Natural killer cell (primary cell): ENCODE measurements at regions not wholly inside any gene's neighbourhood (a gene's known extent, or its start where the extent isn't known, plus 50 kb on each side); places are given as distances from the start of the nearest gene placed in this dataset.

ENCODE experiments used
- ATAC-seq, 3 donors: fragments of 150-1000 bp in 2 of 3; fragments of 200-7000 bp in 1 of 3; cut with Tn5 transposase; 1 replicate in 1 of 3; 2 replicates in 2 of 3; pipeline ENCODE4 v1.10.0; 2021; ENCODE audit warnings: mild to moderate bottlenecking in 2 of 3, moderate library complexity in 2 of 3
- DNase-seq, 2 donors: peaks; one replicate each; pipeline versions ENCODE4 v3.0.0 to v3.0.0-alpha.2; 2013 to 2021; ENCODE audit warnings: mixed read lengths in 1 of 2
- H3K27ac ChIP-seq: one replicate; pipeline ENCODE4 v1.5.1; 2013; ENCODE audit warnings: mild to moderate bottlenecking, low read length
- H3K27me3 ChIP-seq: one replicate; pipeline ENCODE4 v1.6.1; 2013; ENCODE audit warnings: low read length; ENCODE audit not compliant: control insufficient read depth, insufficient read depth
- H3K36me3 ChIP-seq: one replicate; pipeline ENCODE4 v1.6.1; 2013; ENCODE audit warnings: low read length; ENCODE audit not compliant: control insufficient read depth, insufficient read depth
- H3K4me1 ChIP-seq: one replicate; pipeline ENCODE4 v1.6.1; 2013; ENCODE audit warnings: low read length; ENCODE audit not compliant: control insufficient read depth, insufficient read depth
- H3K4me3 ChIP-seq: one replicate; pipeline ENCODE4 v1.5.1; 2013; ENCODE audit warnings: low read length
- H3K9me3 ChIP-seq: one replicate; pipeline ENCODE4 v1.6.1; 2013; ENCODE audit warnings: low read length; ENCODE audit not compliant: control insufficient read depth, insufficient read depth
- H3K27ac Mint-ChIP-seq, 2 donors: one replicate each; pipeline ENCODE4 v1.8.0; 2022; ENCODE audit warnings: mild to moderate bottlenecking in 2 of 2, mixed read lengths in 2 of 2, moderate library complexity in 1 of 2
- H3K27me3 Mint-ChIP-seq, 2 donors: one replicate each; pipeline ENCODE4 v1.8.0; 2022; ENCODE audit warnings: low read depth in 2 of 2, mixed read lengths in 2 of 2
- H3K36me3 Mint-ChIP-seq: one replicate; pipeline ENCODE4 v1.8.0; 2022; ENCODE audit warnings: mixed read lengths
- H3K4me1 Mint-ChIP-seq, 2 donors: one replicate each; pipeline ENCODE4 v1.8.0; 2022; ENCODE audit warnings: mixed read lengths in 2 of 2
- H3K4me3 Mint-ChIP-seq: one replicate; pipeline ENCODE4 v1.8.0; 2022; ENCODE audit warnings: mild to moderate bottlenecking, moderate library complexity, mixed read lengths
- H3K9me3 Mint-ChIP-seq, 2 donors: one replicate each; pipeline ENCODE4 v1.8.0; 2022; ENCODE audit warnings: mixed read lengths in 2 of 2
- CTCF ChIP-seq: fragments of 200-600 bp; IDR thresholded peaks from one replicate; pipeline ENCODE4 v1.8.0; 2022; ENCODE audit warnings: antibody characterized with exemption
- WGBS: methylation state at CpG from one replicate; pipeline ENCODE4 v1.1.7; 2013; ENCODE audit warnings: missing lambda C conversion rate; ENCODE audit not compliant: insufficient coverage; 5-methylcytosine and 5-hydroxymethylcytosine counted together
- intact Hi-C: fragments of 100-400 bp; cut with micrococcal nuclease; formaldehyde crosslinking; loops from one replicate; pipeline ENCODE4 v1.14.2; 2022

- Histone ChIP-seq H3K4me1 (no peaks in the 10 kb centered on the region), H3K36me3 (no peaks in the 10 kb centered on the region), H3K9me3 (no peaks in the 10 kb centered on the region), H3K27ac (no peak overlapping the region), H3K4me3 (no peak overlapping the region), H3K27me3 (no peaks in the 10 kb centered on the region)
- no peak for DNase-seq
- no peak overlapping the region for H3K27ac Mint-ChIP-seq
- H3K4me3 Mint-ChIP-seq, result no peak overlapping the region
- WGBS, result 65% methylated on average over 1 of the region's 1 CpG
- H3K4me1 Mint-ChIP-seq, result no peaks in the 10 kb centered on the region
- peaks cover 13 to 23% of the 10 kb centered on the region in 2 donors for H3K9me3 Mint-ChIP-seq
- no peak for TF ChIP-seq CTCF
- no peaks in the 10 kb centered on the region for H3K27me3 Mint-ChIP-seq
- H3K36me3 Mint-ChIP-seq, result no peaks in the 10 kb centered on the region
- no peak for ATAC-seq
- intact Hi-C loops, result no loop called here
Measured at GRCh38 chr11:22079133-22079872, 113.6 kb upstream of the ANO5 start.

DNA sequence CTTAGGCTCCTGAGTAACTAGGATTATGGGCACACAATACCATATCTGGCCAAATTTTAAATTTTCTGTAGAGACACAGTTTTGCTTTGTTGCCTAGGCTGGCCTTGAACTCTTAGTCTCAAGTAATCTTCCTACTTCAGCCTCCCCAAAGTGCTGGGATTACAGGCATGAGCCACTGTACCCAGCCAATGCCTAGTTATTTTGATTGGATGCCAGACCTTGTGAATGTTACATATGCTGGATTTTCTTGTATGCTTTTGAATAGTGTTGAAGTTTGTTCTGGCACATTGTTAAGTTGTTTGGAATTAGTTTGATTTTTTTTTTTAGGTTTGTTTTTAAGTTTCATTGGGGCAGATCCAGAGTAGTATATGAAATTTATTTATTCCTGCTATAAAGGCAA, 110.7 kb upstream of the ANO5 start:
- Histone ChIP-seq H3K9me3 (no peaks in the 10 kb centered on the region), H3K36me3 (no peaks in the 10 kb centered on the region), H3K4me3 (no peak overlapping the region), H3K27ac (no peak overlapping the region), H3K27me3 (no peaks in the 10 kb centered on the region), H3K4me1 (no peaks in the 10 kb centered on the region)
- DNase-seq (no peak), ATAC-seq (no peak)
- no peak overlapping the region for H3K27ac Mint-ChIP-seq
- H3K9me3 Mint-ChIP-seq, result peaks cover 10 to 28% of the 10 kb centered on the region in 2 donors
- no peak for TF ChIP-seq CTCF
- no peaks in the 10 kb centered on the region for H3K36me3 Mint-ChIP-seq
- H3K27me3 Mint-ChIP-seq, result no peaks in the 10 kb centered on the region
- no peak overlapping the region for H3K4me3 Mint-ChIP-seq
- intact Hi-C loops, result no loop called here
- no peaks in the 10 kb centered on the region for H3K4me1 Mint-ChIP-seq

GRCh38 chr11:22082788-22083187, 110.1 kb upstream of the ANO5 start:
- H3K9me3 ChIP-seq, result no peaks in the 10 kb centered on the region
- intact Hi-C loops, result no loop called here
- H3K27ac ChIP-seq, result no peak overlapping the region
- H3K4me1 ChIP-seq, result no peaks in the 10 kb centered on the region
- H3K4me3 ChIP-seq, result no peak overlapping the region
- Mint-ChIP-seq H3K4me1 (no peaks in the 10 kb centered on the region), H3K27me3 (no peaks in the 10 kb centered on the region), H3K4me3 (no peak overlapping the region), H3K36me3 (no peaks in the 10 kb centered on the region), H3K9me3 (peaks cover 6 to 24% of the 10 kb centered on the region in 2 donors), H3K27ac (no peak overlapping the region)
- DNase-seq, result no peak
- H3K27me3 ChIP-seq, result no peaks in the 10 kb centered on the region
- ATAC-seq, result no peak
- no peaks in the 10 kb centered on the region for H3K36me3 ChIP-seq
- TF ChIP-seq CTCF, result no peak

DNA sequence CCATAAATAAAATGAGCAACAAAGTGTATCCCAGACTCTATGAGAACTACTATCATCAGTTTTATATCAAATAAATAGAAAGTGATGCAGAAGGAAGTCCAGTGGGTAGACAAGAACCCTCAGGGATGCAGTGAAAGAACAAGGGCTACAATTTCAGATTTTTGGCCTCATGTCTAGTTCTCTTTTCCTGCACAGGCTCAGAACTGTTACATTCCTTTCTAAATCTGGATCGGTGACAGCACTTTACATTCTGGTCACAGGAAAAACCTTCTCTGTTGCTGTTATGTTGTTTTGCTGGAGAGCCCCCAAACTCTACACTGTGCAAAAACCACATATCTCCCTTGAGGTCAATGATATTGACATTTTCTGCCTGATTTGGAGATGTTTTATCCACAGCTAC, 108.8 kb upstream of the ANO5 start:
- no peak for DNase-seq
- ATAC-seq, result no peak
- intact Hi-C loops, result no loop called here
- peaks cover 10 to 23% of the 10 kb centered on the region in 2 donors for H3K9me3 Mint-ChIP-seq
- H3K27ac Mint-ChIP-seq, result no peak overlapping the region
- H3K36me3 ChIP-seq, result no peaks in the 10 kb centered on the region
- TF ChIP-seq CTCF, result no peak
- no peaks in the 10 kb centered on the region for H3K27me3 ChIP-seq
- whole genome bisulfite sequencing, result 100% methylated on average over 1 of the region's 1 CpG
- H3K27ac ChIP-seq, result no peak overlapping the region
- H3K4me3 Mint-ChIP-seq, result no peak overlapping the region
- no peaks in the 10 kb centered on the region for H3K4me1 ChIP-seq
- H3K4me1 Mint-ChIP-seq, result no peaks in the 10 kb centered on the region
- H3K27me3 Mint-ChIP-seq, result no peaks in the 10 kb centered on the region
- no peak overlapping the region for H3K4me3 ChIP-seq
- no peaks in the 10 kb centered on the region for H3K36me3 Mint-ChIP-seq
- no peaks in the 10 kb centered on the region for H3K9me3 ChIP-seq
